ENCODE measurements at regions not wholly inside any gene's neighbourhood (a gene's known extent, or its start where the extent isn't known, plus 50 kb on each side); places are given as distances from the start of the nearest gene placed in this dataset.

DNA sequence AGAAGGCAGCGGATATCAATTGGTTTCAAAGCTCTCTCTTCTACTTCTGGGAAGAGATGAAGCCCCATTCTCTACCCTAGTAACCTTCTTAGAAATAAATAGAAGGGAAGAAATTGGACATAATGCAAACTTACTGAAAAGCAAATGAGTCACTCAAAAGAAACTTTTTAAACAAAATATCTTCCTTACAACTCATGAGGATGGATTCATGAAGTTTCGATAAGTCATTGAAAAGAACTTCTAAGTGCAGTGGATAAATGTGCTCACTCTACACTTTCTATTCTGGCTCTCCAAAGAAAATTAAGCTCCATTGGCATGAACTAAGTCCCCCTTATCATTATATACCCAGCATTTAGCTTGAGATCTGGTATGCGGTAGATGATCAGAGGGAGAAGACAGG is 899.5 kb downstream of the RPS29 start:
- no peak overlapping the region for H3K4me3 ChIP-seq (ENCODE audit: control insufficient read depth, low read depth, low read length)
- DNase-seq (ENCODE audit: low read depth) = no peak
- no peak for TF ChIP-seq CTCF (conservative IDR thresholded peaks at IDR 0.05; ENCODE audit: control insufficient read depth, insufficient read depth, low read depth, low read length)

- no peak for TF ChIP-seq CTCF (conservative IDR thresholded peaks at IDR 0.05; ENCODE audit: control insufficient read depth, insufficient read depth, low read depth, low read length)
- no peak overlapping the region for H3K4me3 ChIP-seq (ENCODE audit: control insufficient read depth, low read depth, low read length)
- no peak for DNase-seq (ENCODE audit: low read depth)
Observed at GRCh38 chr14:48672506-48672905, 913.7 kb downstream of the RPS29 start.

DNA sequence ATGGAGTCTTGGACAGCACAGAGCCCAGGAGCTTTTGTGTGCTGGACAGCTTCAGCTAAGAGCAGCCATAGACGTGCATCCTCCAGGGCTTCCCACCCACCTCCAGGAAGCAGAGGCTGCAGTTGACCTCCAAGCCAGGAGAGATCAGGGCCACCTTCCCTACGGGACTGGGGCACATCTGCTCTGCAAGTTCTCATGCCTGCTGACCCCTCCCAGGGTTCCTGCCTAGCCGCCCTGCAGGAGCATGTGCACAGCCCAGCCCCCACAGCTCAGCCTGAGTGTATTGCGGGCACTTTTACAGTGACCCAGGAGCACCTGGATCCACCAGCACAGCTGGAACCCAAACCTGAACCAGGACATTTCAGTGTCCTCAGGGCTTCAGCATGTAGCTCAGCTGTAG is 915.2 kb downstream of the RPS29 start:
- TF ChIP-seq CTCF (conservative IDR thresholded peaks at IDR 0.05; ENCODE audit: control insufficient read depth, insufficient read depth, low read depth, low read length) = no peak
- no peak overlapping the region for H3K4me3 ChIP-seq (ENCODE audit: control insufficient read depth, low read depth, low read length)
- no peak for DNase-seq (ENCODE audit: low read depth)

- H3K4me3 ChIP-seq (ENCODE audit: control insufficient read depth, low read depth, low read length) = no peak overlapping the region
- no peak for DNase-seq (ENCODE audit: low read depth)
- no peak for TF ChIP-seq CTCF (conservative IDR thresholded peaks at IDR 0.05; ENCODE audit: control insufficient read depth, insufficient read depth, low read depth, low read length)
Observed at GRCh38 chr14:48665077-48665784, 920.9 kb downstream of the RPS29 start.

GRCh38 chr14:48643241-48643640 is 942.9 kb downstream of the RPS29 start:
- no peak for TF ChIP-seq CTCF (conservative IDR thresholded peaks at IDR 0.05; ENCODE audit: control insufficient read depth, insufficient read depth, low read depth, low read length)
- H3K4me3 ChIP-seq (ENCODE audit: control insufficient read depth, low read depth, low read length) = no peak overlapping the region
- no peak for DNase-seq (ENCODE audit: low read depth)

DNA sequence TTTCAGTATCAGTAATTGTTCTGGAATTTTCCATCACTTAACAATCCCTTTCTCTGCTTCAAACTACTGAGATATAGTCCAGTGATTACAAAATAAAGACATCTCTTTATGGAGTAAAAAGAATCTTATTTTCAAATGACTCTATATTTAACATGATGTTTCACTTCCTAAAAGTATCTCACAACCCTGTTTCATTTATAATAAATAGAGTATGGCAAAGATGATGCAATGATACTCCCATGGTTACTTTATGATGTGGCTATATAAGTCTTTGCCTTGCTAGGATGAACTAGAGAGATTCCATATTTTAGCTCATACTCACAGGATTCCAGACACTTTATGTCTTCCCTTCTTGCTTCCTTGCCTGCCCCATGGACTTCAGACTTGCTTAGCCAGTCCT is 953.5 kb upstream of the MDGA2 start:
- H3K4me3 ChIP-seq (ENCODE audit: control insufficient read depth, low read depth, low read length) = no peak overlapping the region
- no peak for DNase-seq (ENCODE audit: low read depth)
- TF ChIP-seq CTCF (conservative IDR thresholded peaks at IDR 0.05; ENCODE audit: control insufficient read depth, insufficient read depth, low read depth, low read length) = no peak

DNA sequence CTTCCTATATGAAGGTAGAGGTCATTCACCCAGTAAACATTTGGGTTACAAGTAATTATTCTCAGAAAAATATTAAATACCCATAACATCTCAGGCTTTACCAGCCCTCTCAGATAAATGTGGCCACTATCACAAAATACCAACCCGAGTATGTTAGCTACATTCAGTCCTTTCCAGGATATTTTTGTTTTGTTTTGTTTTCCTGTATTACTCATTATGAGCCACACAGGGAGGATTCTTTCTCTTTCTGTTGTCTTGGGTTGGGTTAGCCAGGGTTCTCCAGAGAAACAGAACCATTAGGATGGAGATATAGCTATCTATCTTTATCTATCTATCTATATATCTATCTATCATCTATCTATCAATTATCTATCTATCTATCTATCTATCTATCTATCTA is 947.6 kb upstream of the MDGA2 start:
- TF ChIP-seq CTCF (conservative IDR thresholded peaks at IDR 0.05; ENCODE audit: control insufficient read depth, insufficient read depth, low read depth, low read length) = no peak
- H3K4me3 ChIP-seq (ENCODE audit: control insufficient read depth, low read depth, low read length) = no peak overlapping the region
- no peak for DNase-seq (ENCODE audit: low read depth)
